Lower leg skin (tissue), 3 donors: ENCODE measurements at regions not wholly inside any gene's neighbourhood (a gene's known extent, or its start where the extent isn't known, plus 50 kb on each side); places are given as distances from the start of the nearest gene placed in this dataset.

Experiments used
- CTCF ChIP-seq, 3 donors: fragments of 450-650 bp; IDR thresholded peaks; one replicate each; pipeline ENCODE4 v1.5.1; 2016; ENCODE audit warnings: antibody characterized with exemption in 3 of 3, mild to moderate bottlenecking in 3 of 3, moderate library complexity in 2 of 3
- POLR2A ChIP-seq, 2 donors: fragments of 450-650 bp; IDR thresholded peaks; one replicate each; pipeline ENCODE4 v1.6.1; 2016 to 2017; ENCODE audit warnings: antibody characterized with exemption in 2 of 2, mild to moderate bottlenecking in 1 of 2, moderate library complexity in 1 of 2

DNA sequence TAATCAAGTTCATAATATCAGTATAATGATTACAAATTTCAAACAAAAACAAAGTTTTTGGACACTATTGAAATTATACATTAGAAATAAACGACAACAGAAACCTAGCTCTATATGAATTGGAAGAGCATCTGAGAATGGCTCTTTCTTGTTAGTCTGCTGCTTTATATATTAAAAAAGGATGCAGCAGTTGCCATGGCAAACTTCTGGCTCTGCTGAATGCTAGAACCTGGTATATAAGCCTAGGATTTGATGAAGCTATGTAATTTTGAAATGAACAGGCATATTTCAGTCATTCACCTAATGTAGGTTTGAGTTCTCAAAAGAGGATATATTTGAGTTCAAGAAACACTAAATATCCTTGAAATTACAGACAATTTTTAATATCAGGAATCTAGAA is 252.7 kb upstream of the KCNMB2 start:
- TF ChIP-seq CTCF (IDR thresholded peaks at IDR 0.05) (no peak), POLR2A (IDR thresholded peaks at IDR 0.05) (no peak)
